ENCODE measurements at regions not wholly inside any gene's neighbourhood (a gene's known extent, or its start where the extent isn't known, plus 50 kb on each side); places are given as distances from the start of the nearest gene placed in this dataset.

DNA sequence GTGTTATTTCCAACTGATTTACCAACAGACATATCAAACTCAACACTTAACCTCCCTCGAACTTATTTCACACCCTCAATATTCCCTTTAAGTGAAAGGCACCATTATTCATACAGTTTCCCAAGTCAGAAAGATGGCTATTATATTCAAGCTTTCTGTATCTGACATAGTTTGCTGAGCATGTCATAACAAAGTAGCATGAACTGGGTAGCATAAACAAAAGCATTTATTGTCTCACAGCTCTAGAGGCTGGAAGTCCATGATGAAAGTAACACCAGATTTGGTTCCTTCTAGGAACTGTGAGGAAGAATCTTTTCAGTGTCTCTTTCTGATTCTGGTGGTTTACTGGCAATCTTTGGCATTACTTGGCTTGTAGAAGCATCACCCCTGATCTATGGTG, 1388.6 kb downstream of the TECRL start:
- no peak for DNase-seq

- no peak for DNase-seq
Observed at GRCh38 chr4:63017300-63017699, 1392.0 kb downstream of the TECRL start.

DNA sequence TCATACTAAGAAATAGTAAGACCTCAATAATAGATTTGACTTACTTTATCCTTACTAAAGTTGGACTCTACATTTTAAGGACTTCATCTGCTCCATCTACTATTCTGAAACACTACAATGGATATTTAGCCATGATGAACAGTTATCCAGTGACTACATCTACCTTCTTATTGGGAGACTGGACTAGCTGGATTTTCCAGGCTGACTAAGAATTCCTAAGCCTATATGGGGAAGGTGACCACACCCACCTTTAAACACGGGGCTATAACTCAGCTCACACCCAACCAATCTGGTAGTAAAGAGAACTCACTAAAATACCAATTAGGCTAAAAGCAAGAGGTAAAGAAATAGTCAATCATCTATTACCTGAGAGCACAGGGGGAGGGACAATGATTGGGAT, 1438.4 kb downstream of the TECRL start:
- no peak for DNase-seq

GRCh38 chr4:62960415-62960814, 1448.8 kb downstream of the TECRL start:
- no peak for DNase-seq

GRCh38 chr4:62953752-62954151, 1455.5 kb downstream of the TECRL start:
- DNase-seq: no peak

- DNase-seq: no peak
Observed at GRCh38 chr4:62952366-62952765, 1456.9 kb downstream of the TECRL start.

- no peak for DNase-seq
Observed at GRCh38 chr4:62948108-62948507, 1461.1 kb downstream of the TECRL start.

DNA sequence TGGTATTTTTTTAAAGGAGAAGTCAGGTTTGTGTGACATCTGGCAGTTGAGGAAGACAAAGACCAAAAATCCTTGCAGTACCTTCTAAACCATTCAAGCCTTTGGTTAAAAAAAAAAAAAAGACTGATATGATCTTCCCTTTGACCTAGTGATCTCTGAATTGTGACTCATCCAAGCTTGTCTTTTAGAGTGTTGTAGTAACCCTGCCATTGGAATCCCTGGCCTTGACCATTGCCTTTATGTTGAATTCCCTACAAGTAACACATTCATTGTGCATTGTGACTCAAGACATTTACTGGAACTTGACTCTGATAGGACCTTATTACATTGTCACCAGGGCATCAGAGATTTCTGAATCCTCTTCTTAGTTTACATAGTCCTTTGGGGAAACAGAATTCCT, 1469.0 kb downstream of the TECRL start:
- no peak for DNase-seq

- DNase-seq: no peak
Observed at GRCh38 chr4:62930884-62931283, 1478.4 kb downstream of the TECRL start.

GRCh38 chr4:62928483-62928882, 1480.8 kb downstream of the TECRL start:
- DNase-seq: no peak

- no peak for DNase-seq
Observed at GRCh38 chr4:62927574-62927973, 1481.7 kb downstream of the TECRL start.

DNA sequence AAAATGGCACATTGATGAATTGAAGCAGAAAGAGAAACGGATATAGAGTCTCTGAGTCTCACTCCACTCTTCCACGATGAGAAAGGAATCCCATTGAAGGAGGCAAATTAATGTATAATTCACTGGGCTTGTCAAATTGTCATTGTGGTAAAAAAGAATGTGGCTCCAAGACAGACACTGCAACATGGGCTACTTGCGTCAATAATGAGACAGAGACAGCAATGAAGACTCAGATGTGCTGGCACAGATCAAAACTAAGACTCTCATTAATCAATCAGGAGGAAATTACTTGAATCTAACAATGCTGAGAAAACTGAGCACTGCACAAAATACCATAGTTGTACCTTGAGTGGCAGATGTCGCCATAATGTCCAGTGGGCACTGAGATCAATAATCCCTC, 1485.5 kb downstream of the TECRL start:
- no peak for DNase-seq

- no peak for DNase-seq
Observed at GRCh38 chr4:62917649-62918048, 1491.6 kb downstream of the TECRL start.

- no peak for DNase-seq
Observed at GRCh38 chr4:62914758-62915157, 1494.5 kb downstream of the TECRL start.

- no peak for DNase-seq
Observed at GRCh38 chr4:62913065-62913464, 1496.2 kb downstream of the TECRL start.

DNA sequence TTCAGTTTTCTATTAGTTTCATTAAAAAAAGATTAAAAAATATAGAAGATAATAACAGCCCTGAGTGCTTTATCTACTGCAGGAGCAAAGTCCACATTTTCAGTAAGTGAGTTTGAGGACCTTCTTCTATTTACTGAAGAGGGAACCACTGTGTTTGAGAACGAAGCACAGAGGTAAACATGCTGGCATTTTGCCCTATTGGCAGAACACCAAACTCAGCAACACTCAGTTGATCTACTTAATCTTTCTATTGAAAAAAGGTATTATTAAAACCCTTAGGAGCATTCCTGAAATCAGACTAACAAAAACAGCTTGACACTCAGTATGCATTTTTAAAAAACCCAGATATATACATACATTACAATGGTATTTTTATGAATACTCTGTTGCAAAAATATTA, 1496.7 kb downstream of the TECRL start:
- no peak for DNase-seq

DNA sequence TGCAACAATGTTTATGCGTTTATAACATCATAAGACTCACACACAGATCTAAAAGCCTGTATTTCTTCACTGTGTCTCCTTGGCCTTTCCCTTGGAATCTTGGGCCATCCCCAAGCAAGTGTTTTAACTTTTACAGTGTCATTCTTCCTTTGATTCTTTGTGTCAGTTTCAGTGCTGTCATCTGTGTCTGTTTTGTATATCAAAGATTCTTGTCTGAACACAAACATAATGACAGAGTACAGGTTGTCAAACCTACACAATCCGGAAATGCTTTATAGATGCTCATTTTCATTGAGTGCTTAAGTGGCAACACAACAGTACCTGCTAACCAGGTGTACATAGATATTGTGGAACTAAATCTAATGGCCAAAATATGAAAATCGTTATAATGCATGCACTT, 1500.0 kb downstream of the TECRL start:
- no peak for DNase-seq

GRCh38 chr4:62901101-62901500, 1508.1 kb downstream of the TECRL start:
- no peak for DNase-seq

- DNase-seq: no peak
Observed at GRCh38 chr4:62899646-62900364, 1509.4 kb downstream of the TECRL start.

GRCh38 chr4:62898115-62898514, 1511.1 kb downstream of the TECRL start:
- DNase-seq: no peak

GRCh38 chr4:62896721-62897120, 1512.5 kb downstream of the TECRL start:
- no peak for DNase-seq

GRCh38 chr4:62881901-62882300, 1527.3 kb downstream of the TECRL start:
- no peak for DNase-seq

GRCh38 chr4:62881210-62881609, 1528.0 kb downstream of the TECRL start:
- no peak for DNase-seq

GRCh38 chr4:62872856-62873255, 1536.4 kb downstream of the TECRL start:
- no peak for DNase-seq

DNA sequence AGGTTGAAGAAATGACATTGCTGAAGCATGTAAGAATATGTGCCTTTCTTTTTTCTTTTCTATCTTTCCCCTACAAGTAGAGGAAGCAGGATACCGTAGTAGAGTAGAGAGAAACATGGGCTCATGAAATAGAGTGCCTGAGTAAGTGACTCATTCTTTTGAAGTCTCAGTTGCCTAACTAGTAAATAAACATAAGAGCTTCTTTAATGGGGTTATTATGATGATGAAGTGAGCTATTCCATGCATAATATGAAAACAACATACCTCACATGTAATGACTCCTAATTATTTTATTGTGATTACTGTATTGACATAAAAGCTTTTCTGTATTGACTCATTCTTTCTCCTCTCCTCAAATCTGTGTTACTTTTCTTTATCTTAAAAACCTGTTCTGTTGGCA, 1538.2 kb downstream of the TECRL start:
- DNase-seq: peak; percentile 0

DNA sequence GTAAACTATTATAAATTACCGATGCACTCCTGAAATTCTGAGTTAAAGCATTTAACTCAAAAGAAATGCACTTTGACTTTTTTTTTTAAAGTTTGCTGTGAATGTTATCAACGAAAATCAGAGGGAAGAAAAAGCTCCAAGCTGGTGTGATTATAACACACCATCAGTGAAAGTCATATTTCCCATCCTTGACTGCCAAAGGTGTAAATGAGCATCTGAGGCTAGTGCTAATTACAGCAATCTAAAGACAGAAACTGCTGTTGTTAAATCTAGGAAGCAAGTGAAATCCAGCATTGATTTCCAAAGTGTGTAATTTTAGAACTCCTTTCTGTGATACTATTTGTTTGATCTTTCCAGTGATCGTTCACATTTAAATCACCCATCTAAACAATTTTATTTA, 1538.8 kb downstream of the TECRL start:
- no peak for DNase-seq

Measured in NCI-H1436 (cell line).